IMR-90 (cell line): ENCODE measurements at regions not wholly inside any gene's neighbourhood (a gene's known extent, or its start where the extent isn't known, plus 50 kb on each side); places are given as distances from the start of the nearest gene placed in this dataset.

Experiments
- ATAC-seq: fragments of 200-7000 bp; cut with Tn5 transposase; 2 replicates; pipeline ENCODE4 v1.9.1; 2020; ENCODE audit warnings: low read depth, mild to moderate bottlenecking, moderate library complexity
- BruUV-seq: library from RNA; stranded (reverse); fragments of 400-500 nt; replicated peaks from 2 replicates; lab custom pipeline; 2021; lab: Mats Ljungman, UMichigan
- CTCF ChIA-PET: fragments of 300-600 bp; formaldehyde crosslinking; extraction: SDS; loops from one replicate; lab custom pipeline; 2021; ENCODE audit warnings: antibody characterized with exemption; lab: Yijun Ruan, JAX
- POLR2A ChIA-PET: fragments of 300-600 bp; sonication (Branson Sonifier 250); formaldehyde crosslinking; loops from one replicate; lab custom pipeline; 2022; ENCODE audit warnings: antibody characterized with exemption; ENCODE audit not compliant: unreplicated experiment; lab: Charles Lee
- DNase-seq: peaks from one replicate; pipeline ENCODE4 v3.0.0; 2013
- H2AFZ ChIP-seq: replicated peaks from 2 replicates; pipeline ENCODE3; 2013; ENCODE audit warnings: low read length, mild to moderate bottlenecking; ENCODE audit not compliant: poor library complexity
- H2AK5ac ChIP-seq: 2 replicates; pipeline ENCODE4 v1.6.1; 2013; ENCODE audit warnings: low read depth, low read length, inconsistent platforms
- H2AK9ac ChIP-seq: replicated peaks from 2 replicates; pipeline ENCODE3; 2013; ENCODE audit warnings: mild to moderate bottlenecking, low read depth, low read length, moderate library complexity; ENCODE audit not compliant: poor library complexity
- H2BK120ac ChIP-seq: 2 replicates; pipeline ENCODE4 v1.6.1; 2013; ENCODE audit warnings: low read depth, low read length, inconsistent platforms
- H2BK15ac ChIP-seq: 3 replicates; pipeline ENCODE4 v1.6.1; 2013; ENCODE audit warnings: low read depth, low read length, inconsistent platforms
- H2BK20ac ChIP-seq: 2 replicates; pipeline ENCODE4 v1.6.1; 2013; ENCODE audit warnings: low read depth, mild to moderate bottlenecking, inconsistent platforms, low read length, moderate library complexity
- H2BK5ac ChIP-seq: 2 replicates; pipeline ENCODE4 v1.6.1; 2013; ENCODE audit warnings: mild to moderate bottlenecking, low read depth, low read length, inconsistent platforms; ENCODE audit not compliant: poor library complexity, severe bottlenecking
- H3K14ac ChIP-seq: replicated peaks from 2 replicates; pipeline ENCODE4 v1.6.1; 2013; ENCODE audit warnings: low read depth, low read length, inconsistent platforms
- H3K18ac ChIP-seq: 2 replicates; pipeline ENCODE4 v1.6.1; 2013; ENCODE audit warnings: low read depth, low read length, control low read depth
- H3K23ac ChIP-seq: 2 replicates; pipeline ENCODE4 v1.6.1; 2013; ENCODE audit warnings: low read depth, low read length, inconsistent platforms
- H3K27ac ChIP-seq: 2 replicates; pipeline ENCODE4 v1.5.1; 2013; ENCODE audit warnings: mild to moderate bottlenecking, control low read depth, low read length; ENCODE audit not compliant: insufficient read depth
- H3K27me3 ChIP-seq: 2 replicates; pipeline ENCODE4 v1.6.1; 2013; ENCODE audit warnings: low read length; ENCODE audit not compliant: control insufficient read depth, insufficient read depth
- H3K36me3 ChIP-seq: 2 replicates; pipeline ENCODE4 v1.6.1; 2013; ENCODE audit warnings: low read length, mixed read lengths; ENCODE audit not compliant: control insufficient read depth, insufficient read depth
- H3K4ac ChIP-seq: 2 replicates; pipeline ENCODE4 v1.6.1; 2013; ENCODE audit warnings: low read depth, low read length, inconsistent platforms
- H3K4me1 ChIP-seq: 2 replicates; pipeline ENCODE4 v1.6.1; 2013; ENCODE audit warnings: low read length, mixed read lengths; ENCODE audit not compliant: control insufficient read depth, insufficient read depth
- H3K4me2 ChIP-seq: 2 replicates; pipeline ENCODE4 v1.6.1; 2013; ENCODE audit warnings: low read depth, mild to moderate bottlenecking, control low read depth, low read length, moderate library complexity
- H3K4me3 ChIP-seq: 2 replicates; pipeline ENCODE4 v1.5.1; 2013; ENCODE audit warnings: low read depth, mild to moderate bottlenecking, control low read depth, low read length, moderate library complexity; ENCODE audit not compliant: insufficient read depth
- H3K56ac ChIP-seq: 2 replicates; pipeline ENCODE4 v1.6.1; 2013; ENCODE audit warnings: low read length, inconsistent platforms; ENCODE audit not compliant: insufficient read depth; ENCODE audit errors: extremely low read depth
- H3K79me1 ChIP-seq, 2 experiments: 2 replicates each; pipeline ENCODE4 v1.6.1; 2013; ENCODE audit warnings: low read length in 2 of 2, inconsistent platforms in 1 of 2, low read depth in 1 of 2
- H3K9ac ChIP-seq: 2 replicates; pipeline ENCODE4 v1.6.1; 2013; ENCODE audit warnings: low read depth, low read length, control low read depth
- H3K9me1 ChIP-seq: 2 replicates; pipeline ENCODE4 v1.6.1; 2013; ENCODE audit warnings: low read length, inconsistent platforms; ENCODE audit not compliant: insufficient read depth
- H3K9me3 ChIP-seq: 2 replicates; pipeline ENCODE4 v1.6.1; 2013; ENCODE audit warnings: low read length; ENCODE audit not compliant: control insufficient read depth, insufficient read depth
- H4K20me1 ChIP-seq: 2 replicates; pipeline ENCODE4 v1.6.1; 2013; ENCODE audit warnings: low read length, inconsistent platforms; ENCODE audit not compliant: insufficient read depth
- H4K5ac ChIP-seq: 2 replicates; pipeline ENCODE4 v1.6.1; 2013; ENCODE audit warnings: mild to moderate bottlenecking, low read depth, low read length, control low read depth
- H4K8ac ChIP-seq, 2 experiments: 2 replicates each; pipeline ENCODE4 v1.6.1; 2013; ENCODE audit warnings: low read depth in 2 of 2, low read length in 2 of 2, control low read depth in 1 of 2, inconsistent platforms in 1 of 2
- H4K91ac ChIP-seq: 2 replicates; pipeline ENCODE4 v1.6.1; 2013; ENCODE audit warnings: low read depth, low read length, inconsistent platforms; ENCODE audit not compliant: insufficient read depth
- BHLHE40 ChIP-seq: fragments of 150-350 bp; IDR thresholded peaks from 2 replicates; pipeline ENCODE4 v1.6.1; 2016; ENCODE audit warnings: mild to moderate bottlenecking, low read depth, low read length
- CEBPB ChIP-seq: IDR thresholded peaks from 2 replicates; pipeline ENCODE4 v1.6.1; 2012; ENCODE audit warnings: low read depth, low read length, improper control_type of control experiment
- CHD1 ChIP-seq: IDR thresholded peaks from 2 replicates; pipeline ENCODE4 v1.6.1; 2012; ENCODE audit warnings: low read depth, low read length, improper control_type of control experiment
- MAFK ChIP-seq: IDR thresholded peaks from 2 replicates; pipeline ENCODE4 v1.6.1; 2012; ENCODE audit warnings: low read depth, low read length, improper control_type of control experiment
- MAZ ChIP-seq: IDR thresholded peaks from 2 replicates; pipeline ENCODE4 v1.6.1; 2012; ENCODE audit warnings: low read depth, mild to moderate bottlenecking, low read length, improper control_type of control experiment, moderate library complexity, borderline replicate concordance
- MXI1 ChIP-seq: IDR thresholded peaks from 2 replicates; pipeline ENCODE4 v1.6.1; 2012; ENCODE audit warnings: low read depth, mild to moderate bottlenecking, low read length, moderate library complexity, borderline replicate concordance
- NFE2L2 ChIP-seq: fragments of 150-350 bp; IDR thresholded peaks from 2 replicates; pipeline ENCODE4 v1.6.1; 2016; ENCODE audit warnings: low read depth, mild to moderate bottlenecking, low read length
- POLR2A ChIP-seq: IDR thresholded peaks from 2 replicates; pipeline ENCODE4 v1.6.1; 2012; ENCODE audit warnings: mild to moderate bottlenecking, low read depth, low read length
- RAD21 ChIP-seq: IDR thresholded peaks from 2 replicates; pipeline ENCODE4 v1.6.1; 2012; ENCODE audit warnings: low read length, improper control_type of control experiment
- RCOR1 ChIP-seq: IDR thresholded peaks from 2 replicates; pipeline ENCODE4 v1.6.1; 2012; ENCODE audit warnings: mild to moderate bottlenecking, low read length, improper control_type of control experiment; ENCODE audit not compliant: insufficient replicate concordance
- RFX5 ChIP-seq: IDR thresholded peaks from 2 replicates; pipeline ENCODE4 v1.8.0; 2012; ENCODE audit warnings: low read depth, mild to moderate bottlenecking, low read length, moderate library complexity
- SMC3 ChIP-seq: fragments of 150-350 bp; IDR thresholded peaks from 2 replicates; pipeline ENCODE4 v1.6.1; 2016; ENCODE audit warnings: low read depth, mild to moderate bottlenecking, antibody characterized with exemption, low read length, moderate library complexity
- WGBS, 2 experiments: methylation state at CpG; one replicate each; pipeline versions ENCODE4 v1.1.5 to v1.1.7; 2013; ENCODE audit warnings: missing lambda C conversion rate in 2 of 2; ENCODE audit not compliant: insufficient read length in 1 of 2; ENCODE audit errors: extremely low coverage in 2 of 2; 5-methylcytosine and 5-hydroxymethylcytosine counted together
- dilution Hi-C: fragments of 300-500 bp; cut with HindIII; formaldehyde crosslinking; loops from one replicate; pipeline ENCODE4 v1.14.3; 2018; ENCODE audit warnings: low sequenced_read_pairs; ENCODE audit not compliant: unreplicated experiment
- in situ Hi-C: fragments of 300-500 bp; cut with MboI; formaldehyde crosslinking; loops from 3 replicates; pipeline ENCODE4 v1.14.3; 2019; ENCODE audit warnings: low sequenced_read_pairs, inconsistent platforms, mixed read lengths
- intact Hi-C: fragments of 100-400 bp; cut with micrococcal nuclease; formaldehyde crosslinking; loops from 2 replicates; pipeline ENCODE4 v1.10.0; 2022
- TF ChIP-seq, protein P1 (sequence below): fragments of 150-350 bp; IDR thresholded peaks from 2 replicates; pipeline ENCODE4 v1.6.1; 2017; ENCODE audit warnings: mild to moderate bottlenecking, antibody characterized with exemption, low read length, low read depth
- TF ChIP-seq, protein P2 (sequence below): fragments of 150-350 bp; IDR thresholded peaks from 2 replicates; pipeline ENCODE4 v1.6.1; 2016; ENCODE audit warnings: low read depth, mild to moderate bottlenecking, low read length, moderate library complexity, borderline replicate concordance
- TF ChIP-seq, protein P3 (sequence below): conservative IDR thresholded peaks from 2 replicates; pipeline ENCODE4 v1.5.1; 2012; ENCODE audit warnings: mild to moderate bottlenecking, low read depth, low read length, improper control_type of control experiment

DNA sequence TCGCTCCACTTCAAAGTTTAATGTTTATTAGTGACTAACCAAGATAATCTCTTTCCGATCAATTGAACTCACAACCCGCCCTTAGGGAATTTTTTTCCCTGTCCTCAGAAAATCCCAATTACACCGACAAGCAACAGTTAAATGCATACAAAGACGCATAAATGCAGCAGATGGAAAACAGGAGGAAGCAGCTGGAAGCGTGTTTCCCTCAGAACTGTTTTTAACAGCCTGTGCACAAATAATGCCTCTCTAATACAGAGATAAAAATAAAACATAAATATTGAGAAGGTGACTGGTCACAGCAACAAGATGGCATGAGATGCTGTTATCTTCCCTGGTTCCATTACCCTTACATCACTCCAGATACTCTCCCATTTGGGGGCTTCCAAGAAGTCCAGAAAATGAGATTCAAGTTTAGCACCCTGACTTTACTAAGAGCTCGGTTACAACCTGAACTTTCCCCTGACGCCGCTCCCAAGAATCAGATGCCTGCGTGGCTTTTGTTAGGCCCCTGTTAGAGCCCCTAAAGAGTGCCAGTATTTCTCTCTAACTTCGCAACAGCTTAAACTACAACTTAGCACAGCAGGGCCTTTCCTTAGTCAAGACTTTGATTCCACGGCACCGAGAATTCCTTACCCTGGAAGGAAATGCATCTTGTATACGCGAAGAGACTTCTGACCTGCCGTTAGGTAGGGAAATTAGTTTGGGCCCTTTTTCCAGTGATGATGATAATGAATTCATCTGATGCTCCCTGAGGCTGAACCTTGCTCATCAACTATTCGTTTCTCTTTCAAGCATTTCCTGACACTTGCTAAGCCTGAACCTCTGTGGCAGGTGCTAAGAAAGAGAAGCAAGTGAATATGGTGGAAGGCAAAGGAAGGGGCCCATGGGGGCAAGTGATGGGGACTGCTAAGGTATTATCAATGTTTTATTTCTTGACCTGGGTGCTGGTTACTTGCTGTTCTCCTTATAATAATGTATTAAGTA lies 137.7 kb upstream of the SMYD2 start:
- Histone ChIP-seq H2BK15ac (no peak overlapping the region), H4K8ac (no peak overlapping the region), H3K27me3 (no peaks in the 10 kb centered on the region; the same call in 1 of the 2 replicates), H3K9ac (no peak overlapping the region), H2BK20ac (no peak overlapping the region), H4K5ac (no peak overlapping the region), H3K4me2 (no peak overlapping the region), H4K91ac (no peak overlapping the region), H3K14ac (no peak overlapping the region), H3K4me3 (no peak overlapping the region), H3K56ac (no peak overlapping the region), H2BK120ac (no peak overlapping the region), H2AFZ (no peak overlapping the region), H3K36me3 (no peaks in the 10 kb centered on the region), H3K23ac (no peak overlapping the region), H2AK9ac (no peak overlapping the region), H3K4me1 (no peaks in the 10 kb centered on the region), H3K9me1 (no peaks in the 10 kb centered on the region), H4K20me1 (no peaks in the 10 kb centered on the region), H3K9me3 (no peaks in the 10 kb centered on the region), H3K79me1 (no peaks in the 10 kb centered on the region), H2AK5ac (no peak overlapping the region), H3K18ac (no peak overlapping the region), H3K27ac (no peak overlapping the region), H2BK5ac (no peak overlapping the region), H3K4ac (no peak overlapping the region)
- ATAC-seq (no peak), DNase-seq (no peak)
- intact Hi-C loops, result no loop called here
- POLR2A ChIA-PET, result no interaction called here
- CTCF ChIA-PET, result no interaction called here
- WGBS, 2 experiments, result 27% methylated on average over 5 of the region's 17 CpGs; no CpG with 5 or more reads in 1 of the 2 experiments
- no TSS peak for BruUV-seq
- dilution Hi-C loops, result no loop called here
- in situ Hi-C loops, result no loop called here
- TF ChIP-seq NFE2L2 (no peak), MAZ (no peak), MXI1 (no peak), POLR2A (no peak), BHLHE40 (no peak), CHD1 (no peak), RCOR1 (no peak), RFX5 (no peak), MAFK (no peak), SMC3 (no peak), CEBPB (no peak), RAD21 (no peak)
- TF ChIP-seq, protein P1, sequence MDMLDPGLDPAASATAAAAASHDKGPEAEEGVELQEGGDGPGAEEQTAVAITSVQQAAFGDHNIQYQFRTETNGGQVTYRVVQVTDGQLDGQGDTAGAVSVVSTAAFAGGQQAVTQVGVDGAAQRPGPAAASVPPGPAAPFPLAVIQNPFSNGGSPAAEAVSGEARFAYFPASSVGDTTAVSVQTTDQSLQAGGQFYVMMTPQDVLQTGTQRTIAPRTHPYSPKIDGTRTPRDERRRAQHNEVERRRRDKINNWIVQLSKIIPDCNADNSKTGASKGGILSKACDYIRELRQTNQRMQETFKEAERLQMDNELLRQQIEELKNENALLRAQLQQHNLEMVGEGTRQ, result no peak
- TF ChIP-seq, protein P2, sequence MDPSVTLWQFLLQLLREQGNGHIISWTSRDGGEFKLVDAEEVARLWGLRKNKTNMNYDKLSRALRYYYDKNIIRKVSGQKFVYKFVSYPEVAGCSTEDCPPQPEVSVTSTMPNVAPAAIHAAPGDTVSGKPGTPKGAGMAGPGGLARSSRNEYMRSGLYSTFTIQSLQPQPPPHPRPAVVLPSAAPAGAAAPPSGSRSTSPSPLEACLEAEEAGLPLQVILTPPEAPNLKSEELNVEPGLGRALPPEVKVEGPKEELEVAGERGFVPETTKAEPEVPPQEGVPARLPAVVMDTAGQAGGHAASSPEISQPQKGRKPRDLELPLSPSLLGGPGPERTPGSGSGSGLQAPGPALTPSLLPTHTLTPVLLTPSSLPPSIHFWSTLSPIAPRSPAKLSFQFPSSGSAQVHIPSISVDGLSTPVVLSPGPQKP, result no peak
- TF ChIP-seq, protein P3, sequence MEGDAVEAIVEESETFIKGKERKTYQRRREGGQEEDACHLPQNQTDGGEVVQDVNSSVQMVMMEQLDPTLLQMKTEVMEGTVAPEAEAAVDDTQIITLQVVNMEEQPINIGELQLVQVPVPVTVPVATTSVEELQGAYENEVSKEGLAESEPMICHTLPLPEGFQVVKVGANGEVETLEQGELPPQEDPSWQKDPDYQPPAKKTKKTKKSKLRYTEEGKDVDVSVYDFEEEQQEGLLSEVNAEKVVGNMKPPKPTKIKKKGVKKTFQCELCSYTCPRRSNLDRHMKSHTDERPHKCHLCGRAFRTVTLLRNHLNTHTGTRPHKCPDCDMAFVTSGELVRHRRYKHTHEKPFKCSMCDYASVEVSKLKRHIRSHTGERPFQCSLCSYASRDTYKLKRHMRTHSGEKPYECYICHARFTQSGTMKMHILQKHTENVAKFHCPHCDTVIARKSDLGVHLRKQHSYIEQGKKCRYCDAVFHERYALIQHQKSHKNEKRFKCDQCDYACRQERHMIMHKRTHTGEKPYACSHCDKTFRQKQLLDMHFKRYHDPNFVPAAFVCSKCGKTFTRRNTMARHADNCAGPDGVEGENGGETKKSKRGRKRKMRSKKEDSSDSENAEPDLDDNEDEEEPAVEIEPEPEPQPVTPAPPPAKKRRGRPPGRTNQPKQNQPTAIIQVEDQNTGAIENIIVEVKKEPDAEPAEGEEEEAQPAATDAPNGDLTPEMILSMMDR, result no peak
